ENCODE measurements at regions not wholly inside any gene's neighbourhood (a gene's known extent, or its start where the extent isn't known, plus 50 kb on each side); places are given as distances from the start of the nearest gene placed in this dataset.

GRCh38 chr1:88540255-88540654 lies 143.8 kb upstream of the PKN2 start:
- TF ChIP-seq, protein P1, sequence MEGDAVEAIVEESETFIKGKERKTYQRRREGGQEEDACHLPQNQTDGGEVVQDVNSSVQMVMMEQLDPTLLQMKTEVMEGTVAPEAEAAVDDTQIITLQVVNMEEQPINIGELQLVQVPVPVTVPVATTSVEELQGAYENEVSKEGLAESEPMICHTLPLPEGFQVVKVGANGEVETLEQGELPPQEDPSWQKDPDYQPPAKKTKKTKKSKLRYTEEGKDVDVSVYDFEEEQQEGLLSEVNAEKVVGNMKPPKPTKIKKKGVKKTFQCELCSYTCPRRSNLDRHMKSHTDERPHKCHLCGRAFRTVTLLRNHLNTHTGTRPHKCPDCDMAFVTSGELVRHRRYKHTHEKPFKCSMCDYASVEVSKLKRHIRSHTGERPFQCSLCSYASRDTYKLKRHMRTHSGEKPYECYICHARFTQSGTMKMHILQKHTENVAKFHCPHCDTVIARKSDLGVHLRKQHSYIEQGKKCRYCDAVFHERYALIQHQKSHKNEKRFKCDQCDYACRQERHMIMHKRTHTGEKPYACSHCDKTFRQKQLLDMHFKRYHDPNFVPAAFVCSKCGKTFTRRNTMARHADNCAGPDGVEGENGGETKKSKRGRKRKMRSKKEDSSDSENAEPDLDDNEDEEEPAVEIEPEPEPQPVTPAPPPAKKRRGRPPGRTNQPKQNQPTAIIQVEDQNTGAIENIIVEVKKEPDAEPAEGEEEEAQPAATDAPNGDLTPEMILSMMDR (IDR thresholded peaks at IDR 0.05) = no peak
- TF ChIP-seq POLR2A (IDR thresholded peaks at IDR 0.05) = no peak
